Thymus (tissue), 11 donors: ENCODE measurements at regions not wholly inside any gene's neighbourhood (a gene's known extent, or its start where the extent isn't known, plus 50 kb on each side); places are given as distances from the start of the nearest gene placed in this dataset.

Experiments used
- DNase-seq, 9 donors: peaks; one replicate each; pipeline ENCODE4 v3.0.0-alpha.2; 2013; ENCODE audit warnings: low spot score in 9 of 9, low read depth in 6 of 9, missing footprints in 1 of 9
- H3K27ac ChIP-seq, 2 donors: one replicate each; pipeline ENCODE4 v1.5.1; 2013; ENCODE audit warnings: control low read depth in 1 of 2, low read depth in 1 of 2, low read length in 1 of 2, mild to moderate bottlenecking in 1 of 2, moderate library complexity in 1 of 2
- H3K27me3 ChIP-seq, 2 donors: one replicate each; pipeline ENCODE4 v1.5.1; 2013; ENCODE audit warnings: low read length in 1 of 2; ENCODE audit not compliant: control insufficient read depth in 2 of 2, insufficient read depth in 1 of 2
- H3K36me3 ChIP-seq, 2 donors: one replicate each; pipeline ENCODE4 v1.5.1; 2013; ENCODE audit warnings: low read length in 1 of 2, mild to moderate bottlenecking in 1 of 2, moderate library complexity in 1 of 2; ENCODE audit not compliant: control insufficient read depth in 2 of 2, insufficient read depth in 2 of 2
- H3K4me1 ChIP-seq, 2 donors: one replicate each; pipeline ENCODE4 v1.5.1; 2013; ENCODE audit warnings: low read length in 2 of 2; ENCODE audit not compliant: control insufficient read depth in 2 of 2, insufficient read depth in 2 of 2
- H3K4me3 ChIP-seq, 2 donors: one replicate each; pipeline ENCODE4 v1.5.1; 2013; ENCODE audit warnings: low read length in 2 of 2, control low read depth in 1 of 2, mild to moderate bottlenecking in 1 of 2
- H3K9me3 ChIP-seq, 2 donors: one replicate each; pipeline ENCODE4 v1.5.1; 2013; ENCODE audit warnings: low read length in 1 of 2, mild to moderate bottlenecking in 1 of 2; ENCODE audit not compliant: control insufficient read depth in 2 of 2, insufficient read depth in 1 of 2
- WGBS: extraction: QIAGEN DNeasy Blood & Tissue Kit; methylation state at CpG from one replicate; pipeline ENCODE4 v1.1.7; 2013; 5-methylcytosine and 5-hydroxymethylcytosine counted together
- donor health status: healthy.

- Histone ChIP-seq H3K27me3 (peaks cover 0 to under 1% of the 10 kb centered on the region in 2 donors), H3K4me3 (no peak overlapping the region), H3K4me1 (no peaks in the 10 kb centered on the region), H3K36me3 (no peaks in the 10 kb centered on the region), H3K9me3 (no peaks in the 10 kb centered on the region), H3K27ac (no peak overlapping the region)
- no peak for DNase-seq
- 84% methylated on average over 8 of the region's 8 CpGs for WGBS
These were observed 189.5 kb downstream of the SEC61B start for GRCh38 chr9:99411479-99412115.

GRCh38 chr9:99412606-99413005, 190.5 kb downstream of the SEC61B start:
- Histone ChIP-seq H3K27me3 (no peaks in the 10 kb centered on the region), H3K9me3 (no peaks in the 10 kb centered on the region), H3K36me3 (no peaks in the 10 kb centered on the region), H3K4me3 (no peak overlapping the region), H3K4me1 (no peaks in the 10 kb centered on the region), H3K27ac (no peak overlapping the region)
- DNase-seq = no peak

- WGBS = 99% methylated on average over 1 of the region's 1 CpG
- DNase-seq = no peak
- H3K27ac ChIP-seq = no peak overlapping the region
- H3K36me3 ChIP-seq = no peaks in the 10 kb centered on the region
- H3K4me3 ChIP-seq = no peak overlapping the region
- H3K27me3 ChIP-seq = no peaks in the 10 kb centered on the region
- no peaks in the 10 kb centered on the region for H3K4me1 ChIP-seq
- no peaks in the 10 kb centered on the region for H3K9me3 ChIP-seq
These were observed 192.2 kb downstream of the SEC61B start for GRCh38 chr9:99414321-99414720.

GRCh38 chr9:99415606-99416005, 193.5 kb downstream of the SEC61B start:
- DNase-seq = no peak

GRCh38 chr9:99416007-99416406, 193.9 kb downstream of the SEC61B start:
- Histone ChIP-seq H3K27ac (no peak overlapping the region), H3K4me1 (no peaks in the 10 kb centered on the region), H3K36me3 (no peaks in the 10 kb centered on the region), H3K27me3 (no peaks in the 10 kb centered on the region), H3K4me3 (no peak overlapping the region), H3K9me3 (no peaks in the 10 kb centered on the region)
- WGBS = 86% methylated on average over 2 of the region's 2 CpGs
- DNase-seq = no peak

More at GRCh38 chr9:99415606-99416005, 193.5 kb downstream of the SEC61B start:
- Histone ChIP-seq H3K4me3 (no peak overlapping the region), H3K27ac (no peak overlapping the region), H3K36me3 (no peaks in the 10 kb centered on the region), H3K27me3 (no peaks in the 10 kb centered on the region), H3K4me1 (no peaks in the 10 kb centered on the region), H3K9me3 (no peaks in the 10 kb centered on the region)
- WGBS = 97% methylated on average over 4 of the region's 4 CpGs

- DNase-seq = no peak
- H3K9me3 ChIP-seq = no peaks in the 10 kb centered on the region
- 95% methylated on average over 4 of the region's 4 CpGs for WGBS
- H3K36me3 ChIP-seq = no peaks in the 10 kb centered on the region
- no peaks in the 10 kb centered on the region for H3K27me3 ChIP-seq
- H3K4me1 ChIP-seq = no peaks in the 10 kb centered on the region
- no peak overlapping the region for H3K4me3 ChIP-seq
- H3K27ac ChIP-seq = no peak overlapping the region
These were observed 197.0 kb downstream of the SEC61B start for GRCh38 chr9:99419070-99419469.

- H3K27me3 ChIP-seq = no peaks in the 10 kb centered on the region
- no peak overlapping the region for H3K27ac ChIP-seq
- no peak for DNase-seq
- no peak overlapping the region for H3K4me3 ChIP-seq
- WGBS = 92% methylated on average over 4 of the region's 4 CpGs
- H3K4me1 ChIP-seq = no peaks in the 10 kb centered on the region
- H3K9me3 ChIP-seq = no peaks in the 10 kb centered on the region
- no peaks in the 10 kb centered on the region for H3K36me3 ChIP-seq
These were observed 199.3 kb downstream of the SEC61B start for GRCh38 chr9:99421369-99421768.

- no peaks in the 10 kb centered on the region for H3K4me1 ChIP-seq
- no peaks in the 10 kb centered on the region for H3K9me3 ChIP-seq
- no peak overlapping the region for H3K27ac ChIP-seq
- no peaks in the 10 kb centered on the region for H3K27me3 ChIP-seq
- H3K4me3 ChIP-seq = no peak overlapping the region
- H3K36me3 ChIP-seq = no peaks in the 10 kb centered on the region
- no peak for DNase-seq
These were observed 203.0 kb downstream of the SEC61B start for GRCh38 chr9:99425124-99425523.

GRCh38 chr9:99425923-99426842, 204.1 kb downstream of the SEC61B start:
- Histone ChIP-seq H3K27ac (no peak overlapping the region), H3K27me3 (no peaks in the 10 kb centered on the region), H3K4me3 (no peak overlapping the region), H3K36me3 (no peaks in the 10 kb centered on the region), H3K9me3 (no peaks in the 10 kb centered on the region), H3K4me1 (no peaks in the 10 kb centered on the region)
- no peak for DNase-seq
- WGBS = 13% methylated on average over 1 of the region's 1 CpG
